HEK293 (cell line): ENCODE measurements at regions not wholly inside any gene's neighbourhood (a gene's known extent, or its start where the extent isn't known, plus 50 kb on each side); places are given as distances from the start of the nearest gene placed in this dataset.

Experiments used
- CTCF ChIA-PET: fragments of 350-600 bp; formaldehyde crosslinking; extraction: SDS; loops from one replicate; lab custom pipeline; 2021; ENCODE audit warnings: antibody characterized with exemption; lab: Yijun Ruan, JAX
- POLR2A ChIA-PET: fragments of 300-600 bp; formaldehyde crosslinking; extraction: SDS; loops from one replicate; lab custom pipeline; 2020; ENCODE audit warnings: antibody characterized with exemption, inconsistent platforms; lab: Yijun Ruan, JAX
- H3K27ac ChIP-seq: fragments of 200-500 bp; sonication (Bioruptor generic); 2 replicates; pipeline ENCODE4 v1.5.1; 2014; ENCODE audit warnings: low read depth, low read length, control low read depth, inconsistent platforms; ENCODE audit errors: extremely low read depth
- H3K36me3 ChIP-seq, 2 experiments: fragments of 200-500 bp in 1 of 2; sonication (Bioruptor generic) in 1 of 2; 1 replicate in 1 of 2; 2 replicates in 1 of 2; pipeline ENCODE4 v1.5.1; 2014 to 2017; ENCODE audit warnings: inconsistent platforms in 2 of 2, low read length in 2 of 2; ENCODE audit not compliant: control insufficient read depth in 2 of 2, insufficient read depth in 1 of 2
- H3K4me1 ChIP-seq: fragments of 200-500 bp; sonication (Bioruptor generic); 2 replicates; pipeline ENCODE4 v1.5.1; 2014; ENCODE audit warnings: mild to moderate bottlenecking, low read length, inconsistent platforms; ENCODE audit not compliant: control insufficient read depth, insufficient read depth
- H3K4me3 ChIP-seq: 2 replicates; pipeline ENCODE4 v1.5.1; 2011; ENCODE audit warnings: low read depth, mild to moderate bottlenecking, control low read depth, low read length, moderate library complexity
- H3K9me3 ChIP-seq: fragments of 200-500 bp; sonication (Bioruptor generic); 2 replicates; pipeline ENCODE4 v1.5.1; 2014; ENCODE audit warnings: low read depth, low read length, inconsistent platforms; ENCODE audit not compliant: control insufficient read depth, insufficient read depth
- BCL11B ChIP-seq: fragments of 450-650 bp; formaldehyde crosslinking; IDR thresholded peaks from 2 replicates; pipeline ENCODE4 v1.5.1; 2016; ENCODE audit warnings: low read depth, missing biosample characterization, missing genetic modification characterization
- HOXC10 ChIP-seq: sonication (generic); formaldehyde crosslinking; IDR thresholded peaks from 2 replicates; pipeline ENCODE4 v1.8.1; 2023; ENCODE audit warnings: mild to moderate bottlenecking, missing genetic modification reagents
- IKZF3 ChIP-seq: fragments of 450-650 bp; IDR thresholded peaks from 2 replicates; pipeline ENCODE4 v1.5.0; 2018; ENCODE audit warnings: missing biosample characterization, mild to moderate bottlenecking, missing genetic modification characterization, moderate library complexity
- KLF10 ChIP-seq: fragments of 450-650 bp; IDR thresholded peaks from 2 replicates; pipeline ENCODE4 v1.5.1; 2018; ENCODE audit warnings: missing biosample characterization, mild to moderate bottlenecking, missing genetic modification characterization
- ZFP41 ChIP-seq: fragments of 450-650 bp; formaldehyde crosslinking; IDR thresholded peaks from 2 replicates; pipeline ENCODE4 v1.5.1; 2016; ENCODE audit warnings: missing biosample characterization, missing genetic modification characterization, borderline replicate concordance
- ZNF133 ChIP-seq: fragments of 450-650 bp; formaldehyde crosslinking; IDR thresholded peaks from 2 replicates; pipeline ENCODE4 v1.5.1; 2016; ENCODE audit warnings: missing biosample characterization, missing genetic modification characterization
- ZNF138 ChIP-seq: fragments of 450-650 bp; formaldehyde crosslinking; IDR thresholded peaks from 2 replicates; pipeline ENCODE4 v1.5.1; 2016; ENCODE audit warnings: missing biosample characterization, missing genetic modification characterization, borderline replicate concordance
- ZNF174 ChIP-seq: fragments of 450-650 bp; formaldehyde crosslinking; IDR thresholded peaks from 2 replicates; pipeline ENCODE4 v1.5.0; 2017; ENCODE audit warnings: missing biosample characterization, mild to moderate bottlenecking, missing genetic modification characterization
- ZNF184 ChIP-seq: fragments of 450-650 bp; IDR thresholded peaks from 2 replicates; pipeline ENCODE4 v1.5.1; 2018; ENCODE audit warnings: missing biosample characterization, mild to moderate bottlenecking, missing genetic modification characterization
- ZNF239 ChIP-seq: fragments of 450-650 bp; formaldehyde crosslinking; IDR thresholded peaks from 2 replicates; pipeline ENCODE4 v1.5.1; 2016; ENCODE audit warnings: missing biosample characterization, missing genetic modification characterization
- ZNF302 ChIP-seq: fragments of 450-650 bp; formaldehyde crosslinking; IDR thresholded peaks from 2 replicates; pipeline ENCODE4 v1.5.1; 2016; ENCODE audit warnings: missing biosample characterization, missing genetic modification characterization, low read depth
- ZNF416 ChIP-seq: fragments of 450-650 bp; formaldehyde crosslinking; IDR thresholded peaks from 2 replicates; pipeline ENCODE4 v1.5.1; 2016; ENCODE audit warnings: missing biosample characterization, missing genetic modification characterization
- ZNF423 ChIP-seq: fragments of 450-650 bp; formaldehyde crosslinking; IDR thresholded peaks from 2 replicates; pipeline ENCODE4 v1.5.1; 2016; ENCODE audit warnings: missing biosample characterization, missing genetic modification characterization
- ZNF529 ChIP-seq: fragments of 450-650 bp; formaldehyde crosslinking; IDR thresholded peaks from 2 replicates; pipeline ENCODE4 v1.5.1; 2017; ENCODE audit warnings: missing genetic modification characterization, missing biosample characterization; ENCODE audit not compliant: insufficient replicate concordance
- ZNF560 ChIP-seq: fragments of 450-650 bp; formaldehyde crosslinking; IDR thresholded peaks from 2 replicates; pipeline ENCODE4 v1.5.1; 2017; ENCODE audit warnings: missing biosample characterization, missing genetic modification characterization, borderline replicate concordance
- ZNF600 ChIP-seq: fragments of 450-650 bp; formaldehyde crosslinking; IDR thresholded peaks from 2 replicates; pipeline ENCODE4 v1.5.1; 2016; ENCODE audit warnings: missing biosample characterization, missing genetic modification characterization
- TF ChIP-seq, protein P1 (sequence below): fragments of 450-650 bp; formaldehyde crosslinking; IDR thresholded peaks from 2 replicates; pipeline ENCODE4 v1.5.1; 2016; ENCODE audit warnings: missing biosample characterization, missing genetic modification characterization
- TF ChIP-seq, protein P2 (sequence below): fragments of 450-650 bp; formaldehyde crosslinking; IDR thresholded peaks from 2 replicates; pipeline ENCODE4 v1.5.1; 2016; ENCODE audit warnings: missing biosample characterization, missing genetic modification characterization

DNA sequence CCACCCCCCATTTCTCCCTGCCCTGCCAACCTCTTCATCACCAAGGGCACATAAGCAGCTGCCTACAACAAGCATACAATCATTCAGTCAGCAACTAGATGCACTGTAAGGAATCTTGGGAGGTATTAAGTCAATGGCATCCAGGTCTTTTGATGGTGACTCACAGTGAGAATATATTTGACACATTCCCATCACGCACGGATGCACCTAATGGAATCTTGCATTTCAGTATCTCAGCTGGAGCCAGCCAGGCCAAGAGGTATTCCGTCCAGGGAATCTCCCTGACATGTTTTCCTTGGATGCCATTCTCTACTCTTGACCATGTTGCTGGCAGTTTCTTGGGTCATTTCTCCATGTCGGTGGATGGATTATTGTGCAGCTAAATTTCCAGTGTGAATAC, 73.9 kb upstream of the CAPRIN2 start:
- POLR2A ChIA-PET, result no interaction called here
- CTCF ChIA-PET, result interaction anchor here (2.0 kb wide), 1 partner anchor 21 kb away, joined by 4 read pairs; no protein-coding TSS in a partner anchor
- H3K27ac ChIP-seq, result no peak overlapping the region
- TF ChIP-seq ZNF239 (no peak), BCL11B (tag by site-specific recombination) (no peak), ZNF560 (tag by site-specific recombination) (no peak), ZNF174 (tag by site-specific recombination) (no peak), ZNF423 (tag by site-specific recombination) (no peak)
- TF ChIP-seq, protein P1, sequence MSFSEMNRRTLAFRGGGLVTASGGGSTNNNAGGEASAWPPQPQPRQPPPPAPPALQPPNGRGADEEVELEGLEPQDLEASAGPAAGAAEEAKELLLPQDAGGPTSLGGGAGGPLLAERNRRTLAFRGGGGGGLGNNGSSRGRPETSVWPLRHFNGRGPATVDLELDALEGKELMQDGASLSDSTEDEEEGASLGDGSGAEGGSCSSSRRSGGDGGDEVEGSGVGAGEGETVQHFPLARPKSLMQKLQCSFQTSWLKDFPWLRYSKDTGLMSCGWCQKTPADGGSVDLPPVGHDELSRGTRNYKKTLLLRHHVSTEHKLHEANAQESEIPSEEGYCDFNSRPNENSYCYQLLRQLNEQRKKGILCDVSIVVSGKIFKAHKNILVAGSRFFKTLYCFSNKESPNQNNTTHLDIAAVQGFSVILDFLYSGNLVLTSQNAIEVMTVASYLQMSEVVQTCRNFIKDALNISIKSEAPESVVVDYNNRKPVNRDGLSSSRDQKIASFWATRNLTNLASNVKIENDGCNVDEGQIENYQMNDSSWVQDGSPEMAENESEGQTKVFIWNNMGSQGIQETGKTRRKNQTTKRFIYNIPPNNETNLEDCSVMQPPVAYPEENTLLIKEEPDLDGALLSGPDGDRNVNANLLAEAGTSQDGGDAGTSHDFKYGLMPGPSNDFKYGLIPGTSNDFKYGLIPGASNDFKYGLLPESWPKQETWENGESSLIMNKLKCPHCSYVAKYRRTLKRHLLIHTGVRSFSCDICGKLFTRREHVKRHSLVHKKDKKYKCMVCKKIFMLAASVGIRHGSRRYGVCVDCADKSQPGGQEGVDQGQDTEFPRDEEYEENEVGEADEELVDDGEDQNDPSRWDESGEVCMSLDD (tag by site-specific recombination), result no peak
- TF ChIP-seq, protein P2, sequence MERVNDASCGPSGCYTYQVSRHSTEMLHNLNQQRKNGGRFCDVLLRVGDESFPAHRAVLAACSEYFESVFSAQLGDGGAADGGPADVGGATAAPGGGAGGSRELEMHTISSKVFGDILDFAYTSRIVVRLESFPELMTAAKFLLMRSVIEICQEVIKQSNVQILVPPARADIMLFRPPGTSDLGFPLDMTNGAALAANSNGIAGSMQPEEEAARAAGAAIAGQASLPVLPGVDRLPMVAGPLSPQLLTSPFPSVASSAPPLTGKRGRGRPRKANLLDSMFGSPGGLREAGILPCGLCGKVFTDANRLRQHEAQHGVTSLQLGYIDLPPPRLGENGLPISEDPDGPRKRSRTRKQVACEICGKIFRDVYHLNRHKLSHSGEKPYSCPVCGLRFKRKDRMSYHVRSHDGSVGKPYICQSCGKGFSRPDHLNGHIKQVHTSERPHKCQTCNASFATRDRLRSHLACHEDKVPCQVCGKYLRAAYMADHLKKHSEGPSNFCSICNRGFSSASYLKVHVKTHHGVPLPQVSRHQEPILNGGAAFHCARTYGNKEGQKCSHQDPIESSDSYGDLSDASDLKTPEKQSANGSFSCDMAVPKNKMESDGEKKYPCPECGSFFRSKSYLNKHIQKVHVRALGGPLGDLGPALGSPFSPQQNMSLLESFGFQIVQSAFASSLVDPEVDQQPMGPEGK (tag by site-specific recombination), result no peak
- TF ChIP-seq, all 188 proteins: peak for 0
- Histone ChIP-seq H3K36me3 (no peaks in the 10 kb centered on the region), H3K4me1 (no peaks in the 10 kb centered on the region), H3K4me3 (no peak overlapping the region), H3K9me3 (no peaks in the 10 kb centered on the region)

DNA sequence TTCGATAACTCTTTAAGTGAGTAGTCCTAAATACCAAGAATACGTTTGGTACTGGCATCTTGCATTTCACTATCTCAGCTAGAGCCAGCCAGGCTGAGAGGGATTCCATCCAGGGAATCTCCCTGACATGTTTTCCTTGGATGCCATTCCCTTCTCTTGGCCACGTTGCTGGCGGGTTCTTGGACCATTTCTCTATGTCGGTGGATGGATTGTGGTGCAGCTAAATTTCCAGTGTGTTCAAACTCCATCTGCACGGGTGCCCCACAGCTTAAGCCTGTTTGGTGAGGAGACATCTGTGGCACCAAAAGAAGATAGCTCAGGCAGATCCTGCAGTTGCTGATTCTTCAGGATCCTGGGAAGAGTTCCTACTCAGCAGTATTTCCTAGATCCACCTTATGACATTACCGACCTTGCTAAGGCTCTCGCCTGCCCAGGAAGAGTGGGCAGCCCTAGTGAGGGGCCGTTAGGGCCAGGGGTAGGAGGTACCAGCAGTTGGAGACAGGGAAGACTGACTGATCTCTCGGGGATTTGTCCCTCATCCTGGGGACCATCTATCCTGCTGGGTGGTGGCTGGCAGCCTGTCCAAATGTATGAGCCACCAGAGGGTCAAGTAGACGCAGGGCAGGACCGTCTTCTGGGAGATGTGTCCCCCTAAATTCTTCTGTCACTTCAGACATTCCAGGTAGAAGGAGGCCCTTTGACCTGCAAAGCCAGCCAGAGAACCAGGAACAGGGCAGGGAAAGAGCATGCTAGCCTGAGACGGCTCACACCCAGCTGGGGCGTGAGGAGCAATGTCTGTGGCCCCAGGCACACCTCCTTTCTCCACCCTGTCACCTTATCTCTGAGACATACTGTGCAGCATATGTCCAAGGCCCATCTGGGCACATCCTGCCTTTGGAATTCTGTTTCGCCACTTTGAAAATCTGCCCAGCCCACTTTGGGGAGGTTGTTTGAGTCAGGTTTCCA, 72.6 kb upstream of the CAPRIN2 start:
- Histone ChIP-seq H3K4me1 (no peaks in the 10 kb centered on the region), H3K9me3 (no peaks in the 10 kb centered on the region), H3K27ac (no peak overlapping the region), H3K4me3 (no peak overlapping the region), H3K36me3 (no peaks in the 10 kb centered on the region)
- TF ChIP-seq ZFP41 (tag by site-specific recombination) (no peak), ZNF600 (tag by site-specific recombination) (no peak), ZNF416 (tag by site-specific recombination) (no peak), ZNF138 (no peak), ZNF302 (tag by site-specific recombination) (no peak), IKZF3 (no peak), ZNF529 (no peak), ZNF133 (tag by site-specific recombination) (no peak), HOXC10 (CRISPR knock-in tag) (no peak)
- CTCF ChIA-PET, result interaction anchor here (0.7 kb wide), 1 partner anchor 20 kb away, joined by 3 read pairs; no protein-coding TSS in a partner anchor
- POLR2A ChIA-PET, result no interaction called here

DNA sequence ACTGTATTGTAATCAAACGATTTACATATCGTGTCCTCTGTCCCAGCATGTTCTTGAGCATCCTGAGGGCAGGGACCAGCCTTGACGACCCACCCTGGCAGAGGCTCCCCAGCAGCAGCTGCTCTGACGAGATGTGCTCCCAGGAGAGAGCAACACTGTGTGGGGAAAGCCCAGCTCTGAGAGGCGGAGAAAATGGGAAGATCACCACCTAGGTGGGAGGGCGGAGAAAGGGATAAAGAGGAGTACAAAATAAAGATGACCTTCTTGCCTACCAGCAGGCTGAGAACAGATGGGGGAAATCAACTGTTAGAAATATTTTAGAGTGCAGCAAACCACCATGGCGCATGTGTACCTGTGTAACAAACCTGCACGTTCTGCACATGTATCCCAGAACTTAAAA, 71.5 kb upstream of the CAPRIN2 start:
- H3K9me3 ChIP-seq, result no peaks in the 10 kb centered on the region
- ChIA-PET POLR2A (no interaction called here), CTCF (interaction anchor here (0.6 to 1.2 kb wide), 2 partner anchors 17 to 542 kb away, joined by 3 to 4 read pairs; no protein-coding TSS in a partner anchor)
- H3K36me3 ChIP-seq, result no peaks in the 10 kb centered on the region
- TF ChIP-seq ZNF184 (no peak), KLF10 (tag by site-specific recombination) (no peak)
- H3K27ac ChIP-seq, result no peak overlapping the region
- H3K4me3 ChIP-seq, result no peak overlapping the region
- H3K4me1 ChIP-seq, result no peaks in the 10 kb centered on the region
